NCI-H146 treated with DMSO at 0.1 percent for 48 hours (cell line): ENCODE measurements at regions not wholly inside any gene's neighbourhood (a gene's known extent, or its start where the extent isn't known, plus 50 kb on each side); places are given as distances from the start of the nearest gene placed in this dataset.
"Not testable (repeated sequence)": the region's sequence is repeated elsewhere in the genome, so short reads cannot be mapped to it uniquely, and the experiment has no call there.

Experiments used
- DNase-seq: peaks from one replicate; lab custom pipeline; 2025; ENCODE audit not compliant: unreplicated experiment; lab: John Stamatoyannopoulos, UW

DNA sequence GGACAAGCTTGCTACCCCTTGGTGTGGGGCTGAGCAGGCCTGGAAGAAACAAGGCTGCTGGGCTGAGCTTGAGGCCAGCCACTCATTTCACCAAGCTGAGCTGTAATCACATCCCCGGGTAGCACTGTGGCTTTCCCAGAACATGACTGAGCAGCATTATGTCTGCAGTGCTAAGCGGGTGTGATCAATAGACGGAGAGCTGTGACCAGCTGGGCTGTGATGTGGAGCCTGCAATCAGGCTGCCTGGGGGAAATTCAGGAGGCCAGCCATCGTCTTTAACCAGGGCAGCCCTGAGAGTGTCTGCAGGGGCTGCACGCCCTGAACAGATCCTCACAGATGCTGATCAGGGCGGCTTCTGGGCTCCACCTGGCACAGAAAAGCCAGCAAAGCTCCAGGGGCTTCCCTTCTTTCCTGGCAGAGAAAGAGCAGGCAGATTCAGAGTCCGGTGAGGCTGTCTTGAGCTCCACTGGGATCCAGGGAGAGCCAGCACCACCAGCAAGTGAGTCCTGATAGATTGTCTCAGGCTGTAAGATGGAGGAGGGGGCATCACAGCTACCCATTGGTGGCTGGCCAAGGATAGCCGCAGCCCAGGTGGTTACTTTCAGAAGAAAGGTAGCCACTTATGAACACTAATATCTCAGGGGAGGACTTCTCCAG, 165.9 kb downstream of the NRN1 start:
- no peak for DNase-seq

GRCh38 chr6:5838656-5839396, 167.9 kb downstream of the NRN1 start:
- DNase-seq: no peak

DNA sequence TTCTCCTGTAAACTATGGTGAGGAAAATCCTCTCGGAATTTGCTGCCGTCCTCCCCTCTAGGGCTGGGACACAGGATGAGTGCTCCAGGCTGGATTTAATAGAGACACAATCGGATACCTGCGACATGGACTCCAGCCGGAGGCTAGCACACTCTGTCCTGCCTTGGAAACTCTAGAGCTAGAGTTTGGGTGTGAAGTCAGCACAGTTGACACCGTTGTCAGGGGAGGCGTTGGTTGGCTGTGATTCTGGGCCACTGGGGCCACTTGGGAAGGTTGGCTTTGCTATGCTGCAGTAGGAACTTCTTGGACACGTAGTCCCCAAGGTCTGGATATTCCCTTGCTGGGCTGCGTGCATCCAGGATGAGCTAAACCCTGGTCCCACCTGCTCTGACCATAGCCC, 169.4 kb downstream of the NRN1 start:
- no peak for DNase-seq

DNA sequence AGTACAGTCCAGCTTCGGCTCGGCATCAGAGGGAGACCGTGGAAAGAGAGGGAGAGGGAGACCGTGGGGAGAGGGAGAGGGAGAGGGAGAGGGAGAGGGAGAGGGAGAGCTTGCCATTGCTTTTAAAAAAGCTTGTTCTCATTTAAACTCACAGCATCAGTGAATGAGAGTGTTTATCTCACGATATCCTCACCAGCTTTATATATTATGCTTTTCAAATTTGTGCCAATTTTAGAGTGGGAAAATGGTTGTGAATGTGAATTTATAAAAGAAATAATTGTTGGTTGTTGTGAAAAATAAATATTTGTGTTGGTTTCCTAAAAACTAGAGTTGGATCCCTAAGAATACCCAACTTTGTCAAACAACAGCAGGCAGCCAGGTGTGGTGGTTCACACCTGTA, 170.1 kb downstream of the NRN1 start:
- DNase-seq: not testable (repeated sequence)

GRCh38 chr6:5833120-5833519, 173.6 kb downstream of the NRN1 start:
- no peak for DNase-seq

- no peak for DNase-seq
These were observed 174.1 kb downstream of the NRN1 start for GRCh38 chr6:5832668-5833067.

DNA sequence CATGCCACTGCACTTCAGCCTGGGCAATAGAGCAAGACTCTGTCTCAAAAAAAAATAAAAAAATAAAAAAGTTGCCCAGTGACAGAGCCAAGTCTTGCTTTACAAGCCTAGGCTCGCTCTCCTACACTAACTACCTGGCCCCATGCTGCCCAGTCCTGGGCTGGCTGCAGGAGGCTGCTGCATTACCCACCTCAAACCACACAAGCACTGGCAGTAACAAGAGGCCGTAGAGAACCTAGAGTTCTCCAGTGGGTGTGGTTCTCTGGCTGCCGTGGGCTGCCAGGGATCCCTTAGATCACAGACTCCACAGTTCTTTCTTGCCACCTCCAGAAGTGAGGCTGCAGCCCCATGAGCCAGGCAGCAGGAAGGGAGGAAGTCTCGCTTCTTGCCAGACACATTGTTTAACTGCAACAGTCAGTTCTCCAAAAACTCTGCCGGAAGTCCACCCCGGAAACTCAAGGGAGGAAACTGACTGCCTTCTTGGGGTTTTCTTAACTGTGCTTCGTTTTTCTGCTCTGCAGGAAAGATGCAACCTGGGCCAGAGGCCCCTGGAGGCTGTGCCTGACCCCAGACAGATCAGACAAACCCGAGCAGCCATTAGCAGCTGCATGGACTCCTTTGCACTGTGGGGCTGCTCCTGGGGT, 175.4 kb downstream of the NRN1 start:
- not testable (repeated sequence) for DNase-seq

DNA sequence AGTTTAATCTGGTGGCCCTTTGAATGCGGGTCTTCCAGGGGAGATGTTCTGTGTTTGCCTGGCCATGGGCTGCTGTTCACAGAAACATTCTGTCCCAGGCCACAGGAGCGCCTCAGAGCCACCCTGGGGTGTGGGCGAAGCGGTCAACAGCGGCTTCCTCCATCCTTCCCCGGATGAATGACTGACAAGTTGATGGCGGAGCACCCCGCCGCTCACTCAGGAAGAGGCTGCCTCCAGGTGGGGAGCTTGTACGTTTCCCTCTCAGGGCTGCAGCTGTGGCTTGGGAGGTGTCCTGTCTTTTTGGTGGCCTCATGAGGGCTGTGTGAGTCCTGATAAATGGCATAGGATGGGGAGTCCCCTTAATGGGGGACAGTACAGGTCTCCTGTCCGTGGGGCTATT, 178.4 kb downstream of the NRN1 start:
- no peak for DNase-seq

DNA sequence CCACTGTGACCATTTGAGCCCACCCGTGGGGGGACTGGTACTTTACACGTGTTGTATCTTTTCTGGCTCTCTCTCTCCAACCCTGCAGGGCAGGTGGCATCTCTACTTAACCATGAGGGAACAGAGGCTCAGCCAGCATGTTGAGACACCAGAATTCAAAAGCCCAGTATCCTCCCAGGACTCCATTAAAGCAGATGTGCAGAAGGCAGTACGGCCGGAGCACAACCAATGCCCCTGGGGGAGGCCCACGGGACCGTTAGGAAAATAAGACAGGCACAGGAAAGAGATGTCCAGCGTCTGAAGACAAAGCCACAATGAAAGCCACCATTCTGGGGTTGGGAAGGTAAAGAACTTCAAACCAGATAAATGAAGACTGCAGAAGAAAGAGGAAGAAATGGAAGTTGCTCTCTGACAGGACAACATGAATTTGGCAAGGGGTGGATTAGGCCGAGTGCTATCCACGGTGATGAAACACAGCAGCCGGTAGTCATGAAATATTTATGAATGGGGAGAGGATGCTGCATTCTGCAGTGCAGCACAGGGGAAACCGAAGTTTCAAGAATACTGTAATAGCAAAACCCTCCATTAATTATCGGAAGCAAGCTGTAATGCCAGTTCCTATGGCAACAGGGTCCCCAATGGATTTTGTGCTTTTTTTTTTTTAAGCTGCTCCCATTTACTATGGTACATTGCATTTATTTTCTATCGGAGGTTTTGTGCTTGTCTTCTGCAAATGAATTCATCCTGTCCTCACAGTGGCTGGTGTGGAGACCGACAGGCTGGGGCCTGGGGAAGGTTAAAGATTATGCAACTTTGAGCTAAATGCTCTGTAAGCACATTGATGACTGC, 179.4 kb downstream of the NRN1 start:
- no peak for DNase-seq

DNA sequence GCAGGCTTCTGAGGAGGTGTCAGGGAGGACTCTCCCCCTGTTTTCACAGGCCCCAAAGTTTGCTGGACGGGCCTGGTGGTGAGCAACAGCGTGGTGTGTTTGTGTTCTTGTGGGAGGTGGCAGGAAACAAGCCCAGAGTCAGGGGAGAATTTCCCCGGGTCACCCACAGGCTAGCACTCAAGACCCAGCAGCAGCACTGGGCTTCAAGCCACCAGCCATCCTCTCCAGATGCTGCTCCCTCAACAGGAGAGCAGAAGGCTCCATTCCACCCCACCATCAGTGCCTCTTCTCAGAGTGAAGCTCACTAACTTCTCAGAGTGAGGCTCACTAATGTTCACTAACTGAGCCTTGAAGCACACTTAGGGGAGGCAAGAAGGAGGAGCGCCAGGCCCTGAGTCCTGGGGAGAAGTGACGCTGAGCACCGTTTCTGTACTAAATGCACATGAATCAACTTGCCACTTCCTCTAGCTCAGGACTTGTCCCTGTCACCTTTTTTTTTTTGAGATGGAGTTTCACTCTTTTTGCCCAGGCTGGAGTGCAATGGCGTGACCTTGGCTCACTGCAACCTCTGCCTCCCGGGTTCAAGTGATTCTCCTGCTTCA, 182.2 kb downstream of the NRN1 start:
- not testable (repeated sequence) for DNase-seq
